Endothelial cell (in vitro differentiated cells): ENCODE measurements at regions not wholly inside any gene's neighbourhood (a gene's known extent, or its start where the extent isn't known, plus 50 kb on each side); places are given as distances from the start of the nearest gene placed in this dataset.
"Not testable (repeated sequence)": the region's sequence is repeated elsewhere in the genome, so short reads cannot be mapped to it uniquely, and the experiment has no call there.

ENCODE experiments used
- DNase-seq: peaks from one replicate; pipeline ENCODE4 v3.0.0; 2021; ENCODE audit warnings: low spot score
- H3K27ac Mint-ChIP-seq: one replicate; pipeline ENCODE4 v1.8.0; 2021; ENCODE audit warnings: mixed read lengths, inconsistent platforms; ENCODE audit not compliant: unreplicated experiment
- H3K27me3 Mint-ChIP-seq: one replicate; pipeline ENCODE4 v1.8.0; 2021; ENCODE audit warnings: mild to moderate bottlenecking, moderate library complexity, mixed read lengths, inconsistent platforms; ENCODE audit not compliant: unreplicated experiment
- H3K36me3 Mint-ChIP-seq: one replicate; pipeline ENCODE4 v1.8.0; 2021; ENCODE audit warnings: mild to moderate bottlenecking, low read depth, mixed read lengths, inconsistent platforms; ENCODE audit not compliant: unreplicated experiment
- H3K4me1 Mint-ChIP-seq: one replicate; pipeline ENCODE4 v1.8.0; 2021; ENCODE audit warnings: mild to moderate bottlenecking, mixed read lengths, inconsistent platforms; ENCODE audit not compliant: unreplicated experiment
- H3K4me3 Mint-ChIP-seq: one replicate; pipeline ENCODE4 v1.8.0; 2021; ENCODE audit warnings: mild to moderate bottlenecking, mixed read lengths, inconsistent platforms; ENCODE audit not compliant: unreplicated experiment
- H3K9me3 Mint-ChIP-seq: one replicate; pipeline ENCODE4 v1.8.0; 2021; ENCODE audit warnings: mixed read lengths, inconsistent platforms; ENCODE audit not compliant: unreplicated experiment
- CTCF ChIP-seq: fragments of 200-600 bp; sonication (generic); IDR thresholded peaks from one replicate; pipeline ENCODE4 v1.5.0; 2021; ENCODE audit warnings: antibody characterized with exemption; ENCODE audit not compliant: unreplicated experiment

GRCh38 chr3:89017531-89017930 lies 89.9 kb upstream of the EPHA3 start:
- no peaks in the 10 kb centered on the region for H3K27me3 Mint-ChIP-seq

GRCh38 chr3:89025185-89025584 lies 82.2 kb upstream of the EPHA3 start:
- Mint-ChIP-seq H3K4me1 (no peaks in the 10 kb centered on the region), H3K9me3 (no peaks in the 10 kb centered on the region), H3K36me3 (no peaks in the 10 kb centered on the region), H3K27ac (no peak overlapping the region), H3K4me3 (no peak overlapping the region), H3K27me3 (no peaks in the 10 kb centered on the region)
- TF ChIP-seq CTCF: no peak
- no peak for DNase-seq

More at GRCh38 chr3:89017531-89017930, 89.9 kb upstream of the EPHA3 start:
- Mint-ChIP-seq H3K4me1 (no peaks in the 10 kb centered on the region), H3K9me3 (no peaks in the 10 kb centered on the region), H3K36me3 (no peaks in the 10 kb centered on the region), H3K27ac (no peak overlapping the region), H3K4me3 (no peak overlapping the region)
- no peak for DNase-seq
- no peak for TF ChIP-seq CTCF

GRCh38 chr3:89032346-89033013 lies 74.9 kb upstream of the EPHA3 start:
- no peaks in the 10 kb centered on the region for H3K9me3 Mint-ChIP-seq
- no peak for DNase-seq
- no peak overlapping the region for H3K27ac Mint-ChIP-seq
- H3K27me3 Mint-ChIP-seq: no peaks in the 10 kb centered on the region
- H3K4me1 Mint-ChIP-seq: no peaks in the 10 kb centered on the region
- TF ChIP-seq CTCF: no peak
- no peak overlapping the region for H3K4me3 Mint-ChIP-seq
- no peaks in the 10 kb centered on the region for H3K36me3 Mint-ChIP-seq

- H3K27ac Mint-ChIP-seq, H3K4me3 Mint-ChIP-seq, H3K9me3 Mint-ChIP-seq, DNase-seq, H3K27me3 Mint-ChIP-seq, H3K36me3 Mint-ChIP-seq, H3K4me1 Mint-ChIP-seq: not testable (repeated sequence)
These were observed 72.7 kb upstream of the EPHA3 start for GRCh38 chr3:89034723-89035122.

GRCh38 chr3:89038869-89039268 lies 68.6 kb upstream of the EPHA3 start:
- Mint-ChIP-seq H3K4me3 (no peak overlapping the region), H3K36me3 (no peaks in the 10 kb centered on the region), H3K4me1 (no peaks in the 10 kb centered on the region), H3K27me3 (no peaks in the 10 kb centered on the region), H3K27ac (no peak overlapping the region), H3K9me3 (no peaks in the 10 kb centered on the region)
- no peak for DNase-seq
- no peak for TF ChIP-seq CTCF
